Activated CD4-positive, alpha-beta T cell treated with anti-CD3 and anti-CD28 coated beads, Interleukin-2, amount 50 U/mL, for 24 hours (primary cell): ENCODE measurements at regions not wholly inside any gene's neighbourhood (a gene's known extent, or its start where the extent isn't known, plus 50 kb on each side); places are given as distances from the start of the nearest gene placed in this dataset.

Experiments
- DNase-seq, 2 donors: peaks; one replicate each; pipeline ENCODE4 v3.0.0-alpha.2; 2020; ENCODE audit warnings: low read depth in 1 of 2, low spot score in 1 of 2

DNA sequence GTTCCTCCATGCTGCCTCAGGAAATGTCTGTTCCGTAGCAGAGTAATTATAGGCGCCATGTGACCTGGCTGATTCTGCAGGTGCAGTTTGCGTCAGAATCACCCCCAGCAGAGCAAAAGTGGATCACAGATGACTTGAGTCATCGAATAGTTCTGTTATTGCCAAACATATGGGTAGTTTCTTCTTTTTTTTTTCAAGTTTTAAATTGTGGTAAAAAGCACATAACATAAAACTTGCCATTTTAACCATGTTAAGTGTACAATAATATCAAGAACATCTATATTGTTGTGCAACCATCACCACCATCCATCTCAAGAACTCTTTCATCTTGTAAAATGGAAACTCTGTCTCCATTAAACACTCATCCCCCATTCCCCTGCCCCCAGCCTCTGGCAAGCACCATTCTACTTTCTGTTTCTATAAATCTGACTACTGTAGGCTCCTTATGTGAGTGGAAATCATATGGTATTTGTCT, 177.7 kb upstream of the TWIST2 start:
- DNase-seq: no peak

DNA sequence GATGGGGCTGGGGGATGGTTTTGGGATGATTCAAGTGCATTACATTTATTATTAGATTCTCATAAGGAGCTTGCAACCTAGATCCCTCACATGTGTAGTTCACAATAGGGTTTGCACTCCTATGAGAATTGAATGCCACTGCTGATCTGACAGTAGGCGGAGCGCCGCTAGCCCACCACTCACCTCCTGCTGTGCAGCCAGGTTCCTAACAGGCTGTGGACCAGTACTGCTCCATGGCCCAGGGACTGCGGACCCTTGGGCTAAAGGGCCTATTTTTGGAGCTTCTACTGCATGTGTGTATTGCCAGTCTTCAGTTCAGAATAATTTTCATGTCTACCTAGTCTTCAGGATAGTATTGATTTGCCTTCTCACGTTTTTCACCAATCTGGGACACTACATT, 165.3 kb upstream of the TWIST2 start:
- DNase-seq: no peak

DNA sequence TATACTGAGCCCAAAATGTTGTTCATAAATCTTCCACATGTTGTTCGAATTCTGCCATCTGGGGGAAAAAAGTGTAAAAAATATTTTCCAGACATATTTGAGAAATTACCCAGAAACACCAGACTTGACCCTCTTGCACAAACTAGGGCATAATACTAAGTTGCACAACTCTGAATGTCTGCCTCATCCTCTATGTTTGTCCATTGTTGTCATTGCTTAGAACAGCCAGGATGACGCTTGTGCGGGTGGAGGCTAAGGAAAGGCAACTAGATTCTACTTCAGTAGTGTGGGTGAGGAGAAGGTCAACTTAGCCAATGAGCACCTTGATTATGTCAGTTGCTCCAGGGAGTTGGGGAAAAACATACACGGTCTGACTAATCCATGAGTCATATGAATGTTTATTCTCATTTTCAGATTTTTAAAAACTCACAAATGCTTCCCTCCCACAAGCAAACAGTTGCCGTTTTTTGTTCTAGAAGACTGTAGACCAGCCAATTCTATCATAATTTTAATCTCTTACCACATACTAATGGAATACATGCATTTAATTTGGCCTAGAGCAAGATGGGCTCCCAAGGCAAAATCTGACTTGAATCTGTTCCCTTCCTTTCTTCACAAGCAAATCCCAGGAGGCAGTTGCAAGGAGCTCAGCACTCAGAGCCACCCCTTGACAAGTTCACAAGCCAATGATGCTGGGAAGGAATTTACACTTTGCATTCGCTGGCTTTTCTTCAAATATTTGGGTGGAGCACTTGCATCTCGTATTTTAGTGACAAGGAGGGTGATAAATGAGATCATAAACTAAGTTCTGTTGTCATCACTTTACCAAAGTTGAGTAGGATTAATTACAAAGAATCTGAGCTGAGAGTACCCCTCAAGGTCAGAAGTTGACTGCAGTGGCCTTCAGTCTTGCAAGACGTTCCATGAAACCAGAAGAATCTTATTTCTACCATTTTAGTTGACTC, 163.2 kb upstream of the TWIST2 start:
- no peak for DNase-seq

DNA sequence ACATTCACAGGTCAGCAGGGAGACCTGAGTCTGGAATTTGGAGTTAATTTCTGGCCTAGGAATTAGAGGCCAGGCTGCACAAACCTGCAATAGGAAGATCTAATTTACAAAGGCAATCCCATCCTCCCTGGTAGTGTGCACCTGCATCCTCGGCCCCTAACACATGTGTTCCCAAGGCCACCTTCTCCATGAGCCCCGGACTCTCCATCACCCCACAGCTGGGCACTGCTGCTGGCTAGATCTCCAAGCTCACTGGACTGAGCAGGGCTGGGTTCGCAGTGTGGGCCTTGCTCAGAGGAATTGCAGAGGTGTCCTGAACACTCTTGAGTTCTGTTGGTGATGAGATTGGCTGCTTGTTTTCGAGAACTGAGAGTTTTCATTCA, 162.6 kb upstream of the TWIST2 start:
- no peak for DNase-seq

DNA sequence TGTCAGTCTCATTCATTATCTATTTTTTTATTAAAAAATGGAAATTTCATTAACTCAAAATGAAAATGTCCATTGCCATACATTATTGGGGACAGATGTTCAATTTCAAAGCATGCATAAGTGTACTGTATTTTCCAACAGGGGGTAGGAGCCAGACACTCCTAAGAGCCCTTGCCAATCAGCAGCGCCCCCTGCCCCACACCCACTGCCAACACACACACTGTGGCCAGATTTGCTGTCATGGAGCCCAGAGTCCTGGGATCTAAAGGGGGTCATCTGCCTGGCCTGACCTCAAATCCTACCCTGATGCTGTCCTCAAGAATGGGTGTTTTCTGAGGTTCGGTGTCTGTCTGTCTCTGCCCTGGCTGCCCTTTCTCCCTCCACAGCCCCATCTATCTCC, 162.2 kb upstream of the TWIST2 start:
- no peak for DNase-seq

DNA sequence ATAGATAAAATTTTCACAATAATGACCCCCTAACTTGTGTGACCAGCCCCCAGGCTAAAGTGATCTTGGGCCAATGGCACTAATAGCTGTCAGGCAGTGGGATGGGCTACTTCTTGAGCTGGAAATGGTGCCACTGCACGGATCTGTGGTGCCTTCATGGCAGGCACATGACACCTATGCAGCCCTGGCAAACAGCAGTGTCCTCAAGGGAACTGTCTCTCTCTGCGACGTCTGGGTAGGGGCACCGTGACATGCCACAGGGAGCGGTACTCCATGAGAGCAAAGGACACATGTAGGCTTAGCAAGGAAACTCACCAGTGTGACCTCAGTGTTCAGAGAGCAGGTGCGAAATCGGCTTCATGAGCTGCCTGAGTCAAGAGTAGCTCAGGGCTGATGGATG, 161.7 kb upstream of the TWIST2 start:
- no peak for DNase-seq

DNA sequence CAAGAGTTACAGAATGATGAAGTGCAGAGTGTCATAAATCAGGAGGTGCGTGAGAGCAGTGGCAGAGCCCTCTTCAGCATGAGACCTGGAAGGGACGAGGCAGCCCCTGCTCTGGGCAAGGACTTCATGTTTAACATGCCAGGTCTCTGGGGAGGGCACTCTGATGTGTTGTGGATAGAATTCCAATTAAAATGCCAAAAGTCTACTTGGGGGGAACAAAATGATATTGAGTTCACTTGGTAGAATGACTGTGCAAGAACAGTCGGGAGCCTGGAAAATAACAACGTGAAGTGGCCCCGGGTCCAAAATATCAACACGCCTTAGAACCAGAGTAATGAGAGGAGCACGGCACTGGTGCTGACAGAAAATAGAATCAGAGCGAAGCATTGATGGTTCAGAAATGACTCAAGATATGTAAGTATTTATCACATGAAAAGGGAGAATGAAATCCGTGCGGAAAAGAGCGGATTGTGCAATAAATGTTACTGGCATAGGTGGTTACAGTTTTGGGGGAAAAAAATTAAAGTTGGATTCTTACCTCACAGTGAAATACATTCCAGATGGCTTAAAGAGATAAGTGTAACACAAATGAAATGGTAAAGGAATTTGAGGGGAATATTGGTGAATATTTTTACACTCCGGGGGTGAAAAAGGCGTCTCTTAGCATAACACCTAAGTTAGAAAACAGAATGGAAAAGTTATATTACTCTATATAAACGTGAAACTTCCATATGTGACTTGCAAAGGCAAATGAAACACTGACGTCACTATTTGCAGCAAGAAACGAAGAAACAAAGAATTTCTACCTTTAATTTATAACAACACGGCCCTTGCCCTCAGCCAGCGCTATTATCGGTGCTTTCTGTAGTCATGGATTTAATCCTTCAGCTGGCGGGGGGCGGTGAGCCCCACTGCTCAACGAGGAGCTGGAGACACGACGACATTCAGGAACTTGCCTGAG, 159.4 kb upstream of the TWIST2 start:
- no peak for DNase-seq

DNA sequence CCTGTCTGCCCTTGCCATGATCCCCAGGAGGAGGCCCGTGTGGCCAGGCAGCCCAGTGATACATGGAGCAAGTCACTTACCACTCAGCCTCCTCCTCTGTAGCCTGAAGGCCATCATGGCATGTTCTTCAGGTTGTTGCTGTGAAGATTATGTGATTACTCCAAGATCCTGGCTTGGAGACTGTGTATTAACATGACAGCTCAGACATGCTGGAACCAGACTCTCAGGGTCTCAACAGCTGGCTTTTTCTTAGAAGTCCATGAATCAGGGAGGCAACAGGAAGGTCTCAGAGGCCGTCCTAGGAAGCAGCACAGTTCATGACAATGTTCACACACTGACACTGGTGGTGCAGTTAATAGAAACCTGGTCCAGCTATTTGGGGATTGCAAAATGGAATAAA, 158.6 kb upstream of the TWIST2 start:
- DNase-seq: no peak

DNA sequence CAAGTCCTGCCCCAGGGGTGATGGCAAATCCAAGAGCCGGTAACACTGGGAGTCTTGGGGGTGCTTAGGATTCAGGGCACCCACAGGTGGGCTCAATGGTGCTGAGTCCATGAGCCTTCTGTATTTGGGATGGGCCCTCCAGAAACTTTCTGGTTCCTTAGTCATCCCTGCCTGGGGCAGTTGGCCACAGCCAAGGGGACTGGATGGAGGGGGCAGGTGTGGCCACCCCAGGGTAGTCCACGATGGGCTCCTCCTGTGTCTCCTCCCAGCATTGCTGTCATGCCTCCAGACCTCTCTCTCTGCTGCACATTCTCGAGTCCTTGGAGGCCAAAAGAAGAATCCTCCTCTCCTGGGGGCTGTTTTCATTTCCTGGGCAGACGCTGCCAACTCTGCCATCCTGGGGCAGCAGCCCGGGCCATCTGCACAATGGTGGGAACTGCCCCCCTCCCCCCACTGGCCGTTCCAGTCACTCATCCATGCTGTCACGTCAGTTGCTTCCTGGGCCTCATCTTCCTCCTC, 158.0 kb upstream of the TWIST2 start:
- no peak for DNase-seq

DNA sequence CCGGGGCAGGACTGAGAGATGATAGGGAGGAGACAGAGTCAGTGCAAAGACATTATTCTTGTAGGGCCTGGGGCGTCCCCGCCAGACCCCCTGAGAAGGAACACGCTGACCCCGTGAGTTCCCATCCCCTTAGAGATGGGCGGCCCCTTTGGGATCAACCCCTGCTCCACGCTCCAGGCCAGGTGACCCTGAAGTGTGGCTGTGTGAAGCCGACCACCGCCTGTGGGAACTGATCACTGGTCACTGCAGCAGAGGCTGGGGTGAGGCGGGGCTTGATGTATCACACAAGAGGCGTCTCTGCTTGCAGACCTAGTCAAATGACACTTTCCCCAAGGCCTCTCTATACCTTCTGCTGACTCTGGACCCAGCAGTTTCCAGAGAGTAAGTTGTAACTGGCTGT, 157.4 kb upstream of the TWIST2 start:
- no peak for DNase-seq

DNA sequence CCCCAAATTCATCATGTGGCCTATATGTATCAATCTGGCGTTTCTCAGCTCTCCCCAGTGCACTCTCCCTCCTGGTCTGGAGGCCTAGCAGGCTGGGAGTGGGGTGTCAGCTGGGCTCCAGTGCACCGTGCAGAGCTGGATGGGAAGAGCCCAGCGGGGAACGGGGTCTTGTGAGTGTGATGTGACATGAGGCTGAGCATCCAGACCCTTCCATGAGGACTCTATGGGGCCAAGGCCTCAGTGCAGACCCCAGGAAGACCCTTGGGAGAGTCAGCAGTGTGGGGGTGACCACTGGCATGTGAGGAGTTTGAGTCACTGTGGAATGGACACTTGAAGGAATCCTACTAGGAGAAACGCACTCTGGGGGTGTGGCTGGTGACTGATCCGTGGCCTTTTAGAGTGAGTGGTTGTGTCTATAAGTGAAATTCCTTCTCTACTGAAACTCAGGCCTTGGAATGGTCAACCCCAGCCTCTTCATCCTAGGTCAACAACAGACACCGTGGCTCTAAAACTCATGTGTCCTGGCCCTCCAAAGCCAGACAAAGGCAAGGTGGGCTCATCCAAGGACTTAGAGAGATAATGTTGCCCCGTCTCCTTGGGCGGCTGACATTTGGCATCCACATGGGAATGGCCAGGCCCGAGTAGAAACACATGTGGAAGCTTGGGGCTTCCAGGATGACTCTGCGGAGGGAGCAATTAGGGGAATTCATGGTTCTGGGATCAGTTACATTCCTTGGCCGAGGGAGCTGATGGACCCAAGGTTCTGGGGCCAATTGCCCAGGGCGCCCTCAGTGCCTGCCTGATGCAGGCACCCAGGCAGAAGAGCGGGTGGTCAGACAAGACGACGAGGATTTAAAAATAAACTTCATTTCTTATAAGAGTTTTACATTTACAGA, 156.0 kb upstream of the TWIST2 start:
- no peak for DNase-seq

DNA sequence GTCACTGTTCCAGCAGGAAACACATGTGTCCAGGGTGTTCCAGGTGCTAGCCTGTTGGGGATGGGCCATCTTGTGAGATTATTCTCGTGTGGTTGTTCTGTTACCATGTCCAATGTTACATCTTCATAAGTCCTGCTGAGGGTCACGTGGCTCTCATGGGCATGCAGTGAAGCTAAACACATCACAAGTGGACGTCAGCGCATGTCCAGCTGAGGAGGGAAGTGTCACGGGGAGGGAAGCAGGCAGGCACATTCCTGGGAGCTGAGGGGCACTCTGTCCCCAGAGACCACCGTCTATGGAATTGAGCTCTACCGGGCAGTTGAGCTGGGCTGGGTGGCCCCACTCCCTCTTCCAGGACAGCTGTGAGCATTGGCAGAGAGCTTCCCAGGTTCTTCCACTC, 155.3 kb upstream of the TWIST2 start:
- DNase-seq: no peak

DNA sequence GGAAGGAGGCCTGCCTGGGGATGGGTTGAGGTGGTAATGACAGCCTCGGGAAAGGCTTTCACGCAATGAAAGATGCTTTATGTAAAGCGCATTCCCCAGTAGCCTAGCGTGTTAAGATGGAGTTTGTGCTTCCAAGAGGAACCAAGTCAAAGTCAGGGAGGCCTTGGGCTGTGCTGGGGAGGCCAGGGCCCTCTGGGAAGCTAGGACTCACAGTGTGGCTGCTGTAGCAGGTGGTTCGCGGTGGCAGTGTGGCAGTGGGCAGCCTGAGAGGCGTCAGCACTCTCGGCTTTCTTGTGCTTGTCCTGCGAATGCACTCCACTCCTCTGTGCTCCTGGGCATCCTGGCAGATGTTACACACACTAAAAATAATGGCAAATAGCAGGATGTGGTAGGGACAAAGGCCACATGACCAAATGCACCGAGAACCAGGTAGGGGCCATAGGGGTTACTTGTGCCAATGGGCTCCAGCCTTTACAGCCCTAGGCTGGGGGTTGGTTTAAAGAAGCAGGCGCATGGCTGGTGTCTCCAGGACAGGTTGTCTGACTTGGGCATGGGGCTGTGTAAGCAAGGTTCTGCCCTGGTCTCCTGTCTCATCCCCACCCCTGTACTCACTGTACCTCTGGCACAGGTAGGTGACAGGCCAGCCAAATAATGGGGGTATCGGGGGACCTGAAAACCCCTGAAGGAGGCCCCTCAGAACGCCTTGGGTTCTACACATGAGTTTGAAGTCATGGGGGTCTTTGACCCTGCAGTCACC, 154.4 kb upstream of the TWIST2 start:
- no peak for DNase-seq

DNA sequence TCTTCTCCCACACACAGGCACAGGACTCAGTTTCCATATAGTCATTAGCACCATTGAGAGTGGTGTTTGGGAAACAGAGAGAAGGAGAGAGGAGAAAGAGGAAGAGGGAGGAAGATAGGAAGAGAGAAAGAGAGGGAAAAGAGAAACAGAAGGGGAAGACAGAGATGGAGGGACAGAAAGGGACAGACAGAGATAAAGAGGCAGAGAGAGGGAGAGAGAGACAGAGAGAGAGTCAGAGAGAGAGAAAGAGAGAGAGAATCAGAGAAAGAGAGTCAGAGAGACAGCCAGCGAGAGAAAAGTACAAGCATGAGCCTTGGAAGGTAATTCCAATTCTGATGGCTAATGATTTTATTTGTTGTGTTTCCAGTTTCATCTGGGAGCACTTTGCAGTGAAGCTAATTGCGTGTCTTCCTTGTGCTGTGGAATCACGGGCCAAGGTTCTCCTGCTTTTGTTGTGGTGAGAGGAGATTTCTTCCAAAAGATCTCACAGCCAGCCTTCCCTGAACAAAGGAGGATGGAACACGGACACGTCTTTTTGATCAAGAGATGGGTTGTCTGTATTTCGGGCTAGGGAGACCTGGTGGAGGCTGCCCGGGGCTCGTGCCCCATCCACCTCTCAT, 153.6 kb upstream of the TWIST2 start:
- DNase-seq: no peak

DNA sequence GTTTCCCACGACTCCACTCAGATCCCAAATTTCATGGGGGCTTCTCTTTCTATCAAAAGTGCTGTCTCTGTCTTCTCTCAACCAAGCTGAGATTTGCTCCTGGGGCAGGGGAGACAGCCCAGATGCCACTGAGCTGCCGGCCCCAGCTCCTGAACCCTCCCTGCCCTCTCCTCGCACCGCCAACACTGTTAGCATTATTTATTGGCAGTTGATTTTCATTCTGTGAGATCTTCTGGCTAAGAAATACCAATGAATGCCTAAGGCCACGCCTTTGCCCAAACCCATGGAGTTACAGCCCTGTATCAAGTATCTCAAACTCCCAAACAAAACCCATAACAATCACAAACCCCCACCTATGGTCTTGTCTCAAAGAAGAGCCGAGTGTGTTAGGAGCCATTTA, 153.0 kb upstream of the TWIST2 start:
- no peak for DNase-seq

DNA sequence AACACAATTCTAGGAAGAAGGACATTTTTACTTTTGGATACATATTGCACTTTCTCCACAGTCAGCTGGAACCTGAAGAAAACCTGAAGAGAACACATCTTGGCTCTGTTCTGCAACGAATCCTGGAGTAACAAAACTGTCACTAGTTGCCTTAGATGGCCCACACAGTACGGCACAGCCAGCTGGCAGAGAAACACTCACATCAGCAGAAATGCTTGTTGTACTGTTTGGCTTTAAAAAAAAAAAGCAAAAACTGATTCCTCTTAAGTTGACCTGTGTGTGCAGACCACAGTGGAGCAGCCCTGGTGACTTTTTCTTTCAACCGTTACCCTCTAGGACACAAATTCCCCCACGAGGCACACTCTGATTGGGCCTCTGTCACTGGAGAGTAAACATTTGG, 152.3 kb upstream of the TWIST2 start:
- no peak for DNase-seq

DNA sequence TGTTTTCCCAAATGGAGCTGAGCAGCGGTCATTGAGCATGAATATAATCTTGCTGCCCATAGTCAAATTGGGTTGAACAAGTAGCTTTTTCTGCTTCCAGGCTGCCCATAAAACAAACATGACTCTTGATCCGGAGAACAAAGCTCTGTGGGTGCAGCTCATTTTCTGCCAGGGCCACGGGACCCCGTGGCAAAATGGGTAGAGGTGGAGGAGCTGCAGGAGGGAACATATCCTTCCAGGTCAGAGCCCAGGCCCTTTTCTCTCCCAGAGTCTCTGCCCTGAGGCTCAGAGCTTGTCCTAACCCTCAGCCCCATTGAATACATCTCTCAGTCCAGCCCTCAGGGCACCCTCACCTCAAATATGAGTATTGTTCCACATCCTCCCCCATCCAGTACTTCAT, 151.6 kb upstream of the TWIST2 start:
- DNase-seq: no peak

DNA sequence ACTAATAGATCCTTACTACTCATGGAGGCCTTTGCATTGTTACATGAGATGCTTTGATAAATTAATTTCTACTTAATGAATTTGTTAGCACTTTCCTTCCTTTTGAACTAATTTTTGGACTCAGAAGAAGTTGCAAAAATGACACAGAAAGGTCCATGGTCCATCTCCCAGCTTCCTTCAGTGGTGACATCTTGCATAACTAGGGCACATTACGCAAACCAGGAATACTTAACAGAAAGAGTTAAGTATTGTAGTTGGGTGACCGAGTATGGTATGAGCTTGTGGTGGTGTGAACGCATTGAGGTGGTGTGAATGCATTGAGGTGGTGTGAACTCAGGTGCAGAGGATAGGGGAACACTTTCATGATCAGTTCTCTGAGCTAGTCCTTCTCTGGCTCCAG, 151.1 kb upstream of the TWIST2 start:
- DNase-seq: no peak
